GM18520 (cell line): ENCODE measurements at regions not wholly inside any gene's neighbourhood (a gene's known extent, or its start where the extent isn't known, plus 50 kb on each side); places are given as distances from the start of the nearest gene placed in this dataset.

Experiments used
- ATAC-seq: cut with Tn5 transposase; IDR thresholded peaks from one replicate; pipeline ENCODE4 v1.9.1; 2021; ENCODE audit not compliant: unreplicated experiment

GRCh38 chr4:95674521-95674981, 125.8 kb upstream of the UNC5C start:
- no peak for ATAC-seq

GRCh38 chr4:95672811-95673210, 124.0 kb upstream of the UNC5C start:
- no peak for ATAC-seq

GRCh38 chr4:95660719-95661118, 111.9 kb upstream of the UNC5C start:
- ATAC-seq = no peak

- no peak for ATAC-seq
Observed at GRCh38 chr4:95651891-95652290, 103.1 kb upstream of the UNC5C start.

- no peak for ATAC-seq
Observed at GRCh38 chr4:95644417-95644816, 95.6 kb upstream of the UNC5C start.

- no peak for ATAC-seq
Observed at GRCh38 chr4:95643627-95644026, 94.9 kb upstream of the UNC5C start.

- no peak for ATAC-seq
Observed at GRCh38 chr4:95641571-95641970, 92.8 kb upstream of the UNC5C start.

GRCh38 chr4:95640311-95640710, 91.5 kb upstream of the UNC5C start:
- no peak for ATAC-seq

GRCh38 chr4:95638920-95639501, 90.2 kb upstream of the UNC5C start:
- no peak for ATAC-seq

GRCh38 chr4:95637043-95637600, 88.3 kb upstream of the UNC5C start:
- no peak for ATAC-seq

GRCh38 chr4:95636061-95636460, 87.3 kb upstream of the UNC5C start:
- ATAC-seq = no peak

- no peak for ATAC-seq
Observed at GRCh38 chr4:95627709-95628108, 78.9 kb upstream of the UNC5C start.

GRCh38 chr4:95627024-95627605, 78.3 kb upstream of the UNC5C start:
- no peak for ATAC-seq

- ATAC-seq = no peak
Observed at GRCh38 chr4:95625020-95625419, 76.2 kb upstream of the UNC5C start.

GRCh38 chr4:95619525-95620443, 71.0 kb upstream of the UNC5C start:
- no peak for ATAC-seq

GRCh38 chr4:95614684-95615205, 66.0 kb upstream of the UNC5C start:
- no peak for ATAC-seq

- no peak for ATAC-seq
Observed at GRCh38 chr4:95610061-95610569, 61.3 kb upstream of the UNC5C start.

GRCh38 chr4:95606739-95607138, 58.0 kb upstream of the UNC5C start:
- ATAC-seq = no peak

- no peak for ATAC-seq
Observed at GRCh38 chr4:95603393-95603792, 54.6 kb upstream of the UNC5C start.

GRCh38 chr4:95602872-95603271, 54.1 kb upstream of the UNC5C start:
- ATAC-seq = no peak

- ATAC-seq = no peak
Observed at GRCh38 chr4:95601356-95601755, 52.6 kb upstream of the UNC5C start.
